ENCODE measurements at regions not wholly inside any gene's neighbourhood (a gene's known extent, or its start where the extent isn't known, plus 50 kb on each side); places are given as distances from the start of the nearest gene placed in this dataset.

GRCh38 chr3:75176937-75177336 lies 487.2 kb upstream of the FRG2C start:
- CTCF ChIA-PET: no interaction called here

More at GRCh38 chr3:75176937-75177336, 487.2 kb upstream of the FRG2C start:
- Histone ChIP-seq H3K4me1 (ENCODE audit: control insufficient read depth in 2 of 2, insufficient read depth in 2 of 2, low read length in 2 of 2) (no peaks in the 10 kb centered on the region), H4K20me1 (ENCODE audit: control insufficient read depth, insufficient read depth, low read length, poor library complexity, severe bottlenecking) (no peaks in the 10 kb centered on the region), H2AFZ (ENCODE audit: insufficient read depth, low read depth, low read length, poor library complexity, severe bottlenecking) (no peak overlapping the region), H3K27ac (ENCODE audit: low read length in 2 of 2) (no peak overlapping the region), H3K79me2 (ENCODE audit: control insufficient read depth, insufficient read depth, low read length) (no peaks in the 10 kb centered on the region), H3K27me3 (replicated peaks in 1 of 4; ENCODE audit: control extremely low read depth in 1 of 4, control insufficient read depth in 3 of 4, insufficient read depth in 4 of 4, low read length in 3 of 4) (no peaks in the 10 kb centered on the region), H3K4me3 (ENCODE audit: control extremely low read depth in 1 of 5, extremely low read depth in 1 of 5, insufficient read depth in 1 of 5, low read depth in 2 of 5, low read length in 4 of 5) (no peak overlapping the region), H3K9me3 (ENCODE audit: control extremely low read depth in 1 of 3, control insufficient read depth in 2 of 3, insufficient read depth in 1 of 3, low read length in 2 of 3) (no peaks in the 10 kb centered on the region), H3K4me2 (replicated peaks; ENCODE audit: low read depth, low read length, poor library complexity, severe bottlenecking) (no peak overlapping the region), H3K36me3 (replicated peaks in 1 of 2; ENCODE audit: control extremely low read depth in 1 of 2, control insufficient read depth in 1 of 2, extremely low read depth in 1 of 2, insufficient read depth in 2 of 2, low read length in 1 of 2) (no peaks in the 10 kb centered on the region), H3K9ac (ENCODE audit: low read length) (no peak overlapping the region)
- WGBS (ENCODE audit: insufficient coverage): no CpG with 5 or more reads among the region's 3 CpGs
- H3K27ac Mint-ChIP-seq: no peak overlapping the region
- H3K4me3 Mint-ChIP-seq: no peak overlapping the region
- POLR2A ChIA-PET: no interaction called here
- intact Hi-C loops (cut with micrococcal nuclease): no loop called here
- no peaks in the 10 kb centered on the region for H3K27me3 Mint-ChIP-seq
- TF ChIP-seq EZH2 (IDR thresholded peaks at IDR 0.05; ENCODE audit: borderline replicate concordance, insufficient read depth, low read depth, low read length, poor library complexity, severe bottlenecking) (no peak), CTCF (IDR thresholded peaks at IDR 0.05) (no peak)
- no peaks in the 10 kb centered on the region for H3K9me3 Mint-ChIP-seq (ENCODE audit: insufficient read depth)
- DNase-seq: no peak
- H3K4me1 Mint-ChIP-seq: peaks cover 3% of the 10 kb centered on the region
- no peak for ATAC-seq (ENCODE audit: low read depth)
